Mesendoderm (in vitro differentiated cells): ENCODE measurements at regions not wholly inside any gene's neighbourhood (a gene's known extent, or its start where the extent isn't known, plus 50 kb on each side); places are given as distances from the start of the nearest gene placed in this dataset.

Source experiments
- DNase-seq: peaks from one replicate; pipeline ENCODE4 v3.0.0; 2013
- H2AK5ac ChIP-seq: 2 replicates; pipeline ENCODE4 v1.6.1; 2013; ENCODE audit warnings: low read length, inconsistent platforms
- H2BK120ac ChIP-seq: 2 replicates; pipeline ENCODE4 v1.6.1; 2013; ENCODE audit warnings: low read depth, mild to moderate bottlenecking, low read length, moderate library complexity, mixed read lengths
- H2BK15ac ChIP-seq: replicated peaks from 2 replicates; pipeline ENCODE4 v1.6.1; 2013; ENCODE audit warnings: low read depth, mild to moderate bottlenecking, moderate library complexity
- H2BK5ac ChIP-seq: 2 replicates; pipeline ENCODE4 v1.6.1; 2013; ENCODE audit warnings: low read length, inconsistent platforms
- H3K18ac ChIP-seq: 2 replicates; pipeline ENCODE4 v1.6.1; 2013; ENCODE audit warnings: mild to moderate bottlenecking, low read length, mixed read lengths
- H3K23ac ChIP-seq: one replicate; pipeline ENCODE4 v1.6.1; 2013; ENCODE audit warnings: low read length
- H3K27ac ChIP-seq: 2 replicates; pipeline ENCODE4 v1.5.1; 2013; ENCODE audit warnings: low read depth, mild to moderate bottlenecking, inconsistent platforms, low read length, moderate library complexity
- H3K27me3 ChIP-seq: 2 replicates; pipeline ENCODE4 v1.6.1; 2013; ENCODE audit warnings: low read length, control low read depth, mild to moderate bottlenecking, inconsistent platforms; ENCODE audit not compliant: insufficient read depth, poor library complexity
- H3K36me3 ChIP-seq: 2 replicates; pipeline ENCODE4 v1.6.1; 2013; ENCODE audit warnings: low read length, inconsistent platforms; ENCODE audit not compliant: control insufficient read depth, insufficient read depth
- H3K4ac ChIP-seq: one replicate; pipeline ENCODE4 v1.6.1; 2013; ENCODE audit warnings: low read depth, mild to moderate bottlenecking, low read length, moderate library complexity
- H3K4me1 ChIP-seq: 2 replicates; pipeline ENCODE4 v1.6.1; 2013; ENCODE audit warnings: low read depth, low read length, inconsistent platforms; ENCODE audit not compliant: control insufficient read depth
- H3K4me2 ChIP-seq: 2 replicates; pipeline ENCODE4 v1.6.1; 2013; ENCODE audit warnings: low read length
- H3K4me3 ChIP-seq: 2 replicates; pipeline ENCODE4 v1.5.1; 2013; ENCODE audit warnings: mild to moderate bottlenecking, low read length
- H3K56ac ChIP-seq: one replicate; pipeline ENCODE4 v1.6.1; 2013; ENCODE audit warnings: low read length
- H3K79me1 ChIP-seq: 2 replicates; pipeline ENCODE4 v1.6.1; 2013; ENCODE audit warnings: low read length, inconsistent platforms
- H3K79me2 ChIP-seq: 2 replicates; pipeline ENCODE4 v1.6.1; 2013; ENCODE audit warnings: mild to moderate bottlenecking, low read length; ENCODE audit not compliant: control insufficient read depth, insufficient read depth
- H3K9ac ChIP-seq: 2 replicates; pipeline ENCODE4 v1.6.1; 2013; ENCODE audit warnings: low read length, inconsistent platforms
- H4K5ac ChIP-seq: one replicate; pipeline ENCODE4 v1.6.1; 2013; ENCODE audit warnings: low read length
- H4K8ac ChIP-seq: one replicate; pipeline ENCODE4 v1.6.1; 2013; ENCODE audit warnings: low read depth, mild to moderate bottlenecking, control low read depth, low read length, moderate library complexity
- WGBS: extraction: QIAGEN DNeasy Blood & Tissue Kit; methylation state at CpG from one replicate; pipeline ENCODE4 v1.1.7; 2013; ENCODE audit warnings: low lambda C conversion rate, missing lambda C conversion rate; ENCODE audit not compliant: insufficient coverage; ENCODE audit errors: extremely low coverage; 5-methylcytosine and 5-hydroxymethylcytosine counted together

- H3K23ac ChIP-seq, result no peak overlapping the region
- no peak overlapping the region for H3K9ac ChIP-seq
- no peak overlapping the region for H3K4ac ChIP-seq
- no peak overlapping the region for H2BK5ac ChIP-seq
- H3K79me2 ChIP-seq, result no peaks in the 10 kb centered on the region
- no peak overlapping the region for H3K4me2 ChIP-seq
- no peak overlapping the region for H2AK5ac ChIP-seq
- H3K56ac ChIP-seq, result no peak overlapping the region
- no peaks in the 10 kb centered on the region for H3K4me1 ChIP-seq
- H3K79me1 ChIP-seq, result no peaks in the 10 kb centered on the region
- WGBS, result no CpG with 5 or more reads among the region's 6 CpGs
- H4K8ac ChIP-seq, result no peak overlapping the region
- no peak overlapping the region for H3K4me3 ChIP-seq
- H2BK15ac ChIP-seq, result no peak overlapping the region
- no peak overlapping the region for H4K5ac ChIP-seq
- no peak overlapping the region for H3K18ac ChIP-seq
- no peaks in the 10 kb centered on the region for H3K27me3 ChIP-seq
- no peaks in the 10 kb centered on the region for H3K36me3 ChIP-seq
- no peak for DNase-seq
- no peak overlapping the region for H3K27ac ChIP-seq
- no peak overlapping the region for H2BK120ac ChIP-seq
These were observed 64.1 kb upstream of the RAD23B start for GRCh38 chr9:107218829-107219485.

GRCh38 chr9:107219486-107220077, 63.5 kb upstream of the RAD23B start:
- Histone ChIP-seq H3K9ac (no peak overlapping the region), H3K36me3 (no peaks in the 10 kb centered on the region), H3K56ac (no peak overlapping the region), H3K4me2 (no peak overlapping the region), H4K5ac (no peak overlapping the region), H3K27me3 (no peaks in the 10 kb centered on the region), H3K4ac (no peak overlapping the region), H3K18ac (no peak overlapping the region), H3K79me1 (no peaks in the 10 kb centered on the region), H2BK15ac (no peak overlapping the region), H3K27ac (no peak overlapping the region), H3K4me1 (no peaks in the 10 kb centered on the region), H3K23ac (no peak overlapping the region), H3K4me3 (no peak overlapping the region), H3K79me2 (no peaks in the 10 kb centered on the region), H2BK5ac (no peak overlapping the region), H4K8ac (no peak overlapping the region), H2AK5ac (no peak overlapping the region), H2BK120ac (no peak overlapping the region)
- no CpG with 5 or more reads among the region's 4 CpGs for WGBS
- no peak for DNase-seq

- WGBS, result no CpG with 5 or more reads among the region's 2 CpGs
- Histone ChIP-seq H3K79me2 (no peaks in the 10 kb centered on the region), H3K4me2 (no peak overlapping the region), H3K56ac (no peak overlapping the region), H3K4ac (no peak overlapping the region), H3K18ac (no peak overlapping the region), H2BK15ac (no peak overlapping the region), H4K8ac (no peak overlapping the region), H4K5ac (no peak overlapping the region), H3K27ac (no peak overlapping the region), H3K27me3 (no peaks in the 10 kb centered on the region), H3K79me1 (no peaks in the 10 kb centered on the region), H2AK5ac (no peak overlapping the region), H3K23ac (no peak overlapping the region), H3K36me3 (no peaks in the 10 kb centered on the region), H3K9ac (no peak overlapping the region), H3K4me3 (no peak overlapping the region), H2BK120ac (no peak overlapping the region), H3K4me1 (no peaks in the 10 kb centered on the region), H2BK5ac (no peak overlapping the region)
- DNase-seq, result peak; percentile 31
These were observed 61.8 kb upstream of the RAD23B start for GRCh38 chr9:107221321-107221720.

- Histone ChIP-seq H4K8ac (no peak overlapping the region), H3K4me3 (no peak overlapping the region)
These were observed 61.0 kb upstream of the RAD23B start for GRCh38 chr9:107222020-107222522.

GRCh38 chr9:107223381-107223780, 59.7 kb upstream of the RAD23B start:
- H3K27ac ChIP-seq, result no peak overlapping the region

More at GRCh38 chr9:107222020-107222522, 61.0 kb upstream of the RAD23B start:
- no peak overlapping the region for H3K27ac ChIP-seq
- H4K5ac ChIP-seq, result no peak overlapping the region
- no peaks in the 10 kb centered on the region for H3K79me1 ChIP-seq
- H3K27me3 ChIP-seq, result no peaks in the 10 kb centered on the region
- no CpG with 5 or more reads among the region's 7 CpGs for whole genome bisulfite sequencing
- peak; percentile 29 for DNase-seq
- no peak overlapping the region for H3K9ac ChIP-seq
- no peak overlapping the region for H2BK120ac ChIP-seq
- H2AK5ac ChIP-seq, result no peak overlapping the region
- H3K18ac ChIP-seq, result no peak overlapping the region
- H3K4me2 ChIP-seq, result no peak overlapping the region
- H3K4ac ChIP-seq, result no peak overlapping the region
- no peaks in the 10 kb centered on the region for H3K4me1 ChIP-seq
- H3K23ac ChIP-seq, result no peak overlapping the region
- H2BK5ac ChIP-seq, result no peak overlapping the region
- no peaks in the 10 kb centered on the region for H3K36me3 ChIP-seq
- no peaks in the 10 kb centered on the region for H3K79me2 ChIP-seq
- H3K56ac ChIP-seq, result no peak overlapping the region
- no peak overlapping the region for H2BK15ac ChIP-seq

More at GRCh38 chr9:107223381-107223780, 59.7 kb upstream of the RAD23B start:
- Histone ChIP-seq H2BK120ac (no peak overlapping the region), H2AK5ac (no peak overlapping the region), H2BK5ac (no peak overlapping the region), H3K79me1 (no peaks in the 10 kb centered on the region), H3K4ac (no peak overlapping the region), H3K56ac (no peak overlapping the region), H3K27me3 (no peaks in the 10 kb centered on the region), H3K9ac (no peak overlapping the region), H3K4me2 (no peak overlapping the region), H3K79me2 (no peaks in the 10 kb centered on the region), H4K8ac (no peak overlapping the region), H3K36me3 (no peaks in the 10 kb centered on the region), H2BK15ac (no peak overlapping the region), H3K23ac (no peak overlapping the region), H3K4me1 (no peaks in the 10 kb centered on the region), H3K18ac (no peak overlapping the region), H3K4me3 (no peak overlapping the region), H4K5ac (no peak overlapping the region)
- WGBS, result no CpG with 5 or more reads among the region's 2 CpGs
- DNase-seq, result no peak
